NCI-H69 (cell line): ENCODE measurements at regions not wholly inside any gene's neighbourhood (a gene's known extent, or its start where the extent isn't known, plus 50 kb on each side); places are given as distances from the start of the nearest gene placed in this dataset.
"Not testable (repeated sequence)": the region's sequence is repeated elsewhere in the genome, so short reads cannot be mapped to it uniquely, and the experiment has no call there.

Experiments used
- DNase-seq: peaks from one replicate; lab custom pipeline; 2025; lab: John Stamatoyannopoulos, UW

GRCh38 chr12:73009138-73009834 is 737.1 kb downstream of the TRHDE start:
- DNase-seq: not testable (repeated sequence)

DNA sequence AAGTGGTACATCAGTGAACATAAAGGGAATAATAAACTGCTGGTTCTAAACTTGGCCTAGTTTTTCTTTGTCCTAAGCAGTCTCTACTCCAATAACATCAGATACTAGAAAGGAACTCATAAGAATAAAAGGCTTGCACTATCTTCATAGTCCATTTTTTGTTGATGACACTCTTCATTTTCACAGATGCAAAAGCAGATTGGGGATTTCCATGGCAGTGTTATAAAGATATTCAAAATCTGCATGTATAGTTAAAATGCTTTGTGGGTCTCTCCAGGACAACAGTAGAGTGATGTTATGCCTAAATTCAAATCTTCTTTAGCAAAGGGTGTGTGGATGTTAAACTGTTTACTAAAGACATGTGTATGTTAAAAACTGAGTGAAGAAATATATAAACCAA is 745.8 kb downstream of the TRHDE start:
- DNase-seq: no peak

DNA sequence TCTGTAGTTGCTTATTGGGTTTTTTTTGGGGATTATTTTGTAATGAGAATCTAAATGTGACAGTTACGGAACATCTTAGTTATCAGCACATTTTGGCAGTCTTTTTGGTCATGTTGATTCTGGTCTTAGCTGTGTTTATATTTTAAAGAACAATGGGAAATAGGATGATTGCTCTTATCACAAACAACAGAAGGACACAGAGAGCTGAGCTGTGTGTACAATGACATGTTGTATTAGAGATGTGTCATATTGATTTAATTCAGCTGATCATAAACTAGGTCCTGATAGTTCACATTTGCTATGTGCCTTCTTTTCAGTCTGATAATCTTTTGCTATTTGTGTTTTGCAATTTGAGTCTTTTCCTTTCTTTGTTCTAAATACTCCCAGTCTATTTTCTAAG is 781.7 kb downstream of the TRHDE start:
- DNase-seq: no peak

GRCh38 chr12:73057428-73057827 is 785.3 kb downstream of the TRHDE start:
- DNase-seq: no peak

GRCh38 chr12:73065913-73066312 is 793.7 kb downstream of the TRHDE start:
- no peak for DNase-seq

DNA sequence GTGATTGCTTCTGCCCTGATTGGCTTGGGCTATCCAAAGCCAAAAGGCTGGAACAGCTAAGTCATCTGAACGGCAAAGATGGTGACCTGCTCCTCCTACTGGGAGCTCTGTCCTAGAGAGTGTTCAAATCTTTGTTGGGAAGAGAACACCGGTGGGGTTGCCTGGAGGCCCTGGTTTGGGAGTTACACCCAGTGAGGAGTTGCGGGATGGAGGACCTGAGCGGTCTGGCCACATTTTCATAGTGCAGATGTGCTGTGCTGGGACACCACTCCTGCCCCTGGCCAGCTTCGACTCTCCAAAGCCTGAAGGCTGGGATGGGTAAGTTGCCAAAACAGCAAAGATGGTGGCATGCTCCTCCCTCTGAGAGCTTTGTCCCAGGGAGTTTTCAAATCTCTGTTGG is 795.4 kb downstream of the TRHDE start:
- no peak for DNase-seq

GRCh38 chr12:73072214-73072613 is 800.0 kb downstream of the TRHDE start:
- DNase-seq: no peak

- DNase-seq: no peak
These were observed 804.6 kb downstream of the TRHDE start for GRCh38 chr12:73076760-73077159.

DNA sequence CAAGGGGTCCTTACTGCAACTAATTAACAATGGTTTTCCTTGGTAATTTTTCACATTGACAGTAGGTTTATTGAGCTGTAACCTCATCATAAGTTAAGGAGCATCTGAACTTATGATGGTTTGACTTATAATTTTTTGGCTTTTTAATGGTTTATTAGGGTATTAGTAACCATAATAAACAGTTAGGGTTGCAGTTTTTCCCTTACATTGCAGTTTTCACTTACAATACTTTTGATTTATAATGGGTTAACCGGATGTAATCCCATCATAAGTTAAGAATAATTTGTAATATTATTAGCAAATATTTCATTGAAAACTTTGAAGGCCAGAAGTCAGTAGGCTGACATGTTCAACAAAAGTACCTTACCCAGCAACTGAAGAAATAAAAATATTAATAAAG is 811.6 kb downstream of the TRHDE start:
- no peak for DNase-seq

DNA sequence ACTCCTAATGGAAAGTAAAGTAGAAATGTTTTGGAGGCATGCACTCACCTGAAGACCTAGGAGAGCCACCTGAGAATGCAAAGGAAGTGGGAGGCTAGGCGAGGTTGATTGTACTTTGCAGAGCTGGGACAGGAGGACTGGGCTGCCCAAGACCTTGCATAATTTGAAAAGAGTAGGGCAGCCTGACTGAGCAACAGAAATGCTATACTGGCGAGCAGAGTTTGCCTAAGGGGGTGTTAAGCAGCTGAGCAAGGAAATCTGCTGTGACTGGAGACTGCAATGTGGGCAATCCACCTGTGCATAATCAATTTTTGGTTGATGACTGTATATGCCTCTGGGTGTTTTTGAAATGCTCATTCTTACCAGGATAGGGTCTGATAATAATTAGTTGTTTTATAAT is 834.1 kb downstream of the TRHDE start:
- no peak for DNase-seq

DNA sequence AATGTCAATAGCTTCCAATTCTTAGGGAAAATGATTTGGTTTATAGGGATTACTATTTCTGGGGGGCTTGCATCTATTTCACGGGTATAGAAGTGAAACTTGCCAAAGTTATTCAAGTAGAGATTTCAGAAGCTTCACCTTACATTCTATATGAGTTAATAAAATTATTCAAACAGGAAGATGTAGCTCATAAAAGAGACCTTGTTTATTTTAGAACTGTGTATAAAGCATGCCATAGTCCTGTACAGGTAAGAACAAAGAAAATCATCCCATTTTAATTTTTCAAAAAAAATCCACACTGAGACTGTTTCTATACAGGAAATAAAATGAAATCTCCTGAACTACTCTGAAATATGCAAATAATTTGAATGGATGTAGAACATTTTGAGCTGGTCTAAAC is 834.7 kb downstream of the TRHDE start:
- DNase-seq: no peak

DNA sequence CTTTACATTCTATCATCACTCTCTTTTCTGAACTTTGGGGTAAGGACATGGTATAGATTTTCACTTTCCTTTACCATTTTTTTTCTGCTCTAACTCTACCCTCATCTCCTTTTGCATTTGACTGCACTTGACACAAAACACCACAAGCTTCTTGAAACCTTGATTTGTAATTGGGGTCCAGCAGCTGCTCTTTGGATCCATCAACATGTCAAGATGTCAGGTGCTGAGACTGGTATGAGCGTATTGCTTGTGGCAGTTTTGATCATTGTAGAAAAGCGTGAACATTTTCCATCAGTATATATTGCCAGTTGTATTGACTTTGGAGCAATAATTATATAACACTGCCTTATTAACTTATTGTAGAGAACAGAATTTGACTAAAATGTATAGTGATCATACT is 838.6 kb downstream of the TRHDE start:
- no peak for DNase-seq

- DNase-seq: no peak
These were observed 840.1 kb downstream of the TRHDE start for GRCh38 chr12:73112035-73112816.

- no peak for DNase-seq
These were observed 852.3 kb downstream of the TRHDE start for GRCh38 chr12:73124480-73124879.

GRCh38 chr12:73125148-73125547 is 853.0 kb downstream of the TRHDE start:
- DNase-seq: no peak

GRCh38 chr12:73136386-73136785 is 864.2 kb downstream of the TRHDE start:
- no peak for DNase-seq

DNA sequence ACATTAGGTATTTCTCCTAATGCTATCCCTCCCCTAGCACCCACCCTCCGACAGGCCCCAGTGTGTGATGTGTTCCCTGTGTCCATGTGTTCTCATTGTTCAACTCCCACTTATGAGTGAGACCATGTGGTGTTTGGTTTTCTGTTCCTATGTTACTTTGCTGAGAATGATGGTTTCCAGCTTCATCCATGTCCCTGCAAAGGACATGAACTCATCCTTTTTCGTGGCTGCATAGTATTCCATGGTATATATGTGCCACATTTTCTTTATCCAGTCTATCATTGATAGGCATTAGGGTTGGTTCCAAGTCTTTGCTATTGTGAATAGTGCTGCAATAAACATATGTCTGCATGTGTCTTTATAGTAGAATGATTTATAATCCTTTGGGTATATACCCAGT is 867.5 kb downstream of the TRHDE start:
- not testable (repeated sequence) for DNase-seq

GRCh38 chr12:73158341-73158740 is 886.2 kb downstream of the TRHDE start:
- DNase-seq: no peak

DNA sequence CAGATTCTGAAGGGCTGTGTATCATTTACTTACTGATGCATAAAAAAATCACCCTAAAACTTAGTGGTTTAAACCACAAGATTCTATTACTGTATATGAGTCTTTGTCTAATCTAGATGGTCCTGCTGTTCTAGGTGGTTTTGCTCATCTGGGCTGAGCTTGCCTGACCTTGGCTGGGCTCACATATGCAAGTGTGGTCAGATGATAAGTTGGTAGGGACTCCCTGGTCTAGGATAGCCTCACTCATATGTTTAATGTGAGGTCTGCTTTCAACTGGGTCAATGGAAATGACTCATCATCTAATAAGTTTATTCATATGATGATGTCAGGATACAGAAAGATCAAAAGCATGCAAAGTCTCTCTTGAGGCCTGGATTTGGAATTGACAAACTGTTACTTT is 887.8 kb downstream of the TRHDE start:
- DNase-seq: no peak

DNA sequence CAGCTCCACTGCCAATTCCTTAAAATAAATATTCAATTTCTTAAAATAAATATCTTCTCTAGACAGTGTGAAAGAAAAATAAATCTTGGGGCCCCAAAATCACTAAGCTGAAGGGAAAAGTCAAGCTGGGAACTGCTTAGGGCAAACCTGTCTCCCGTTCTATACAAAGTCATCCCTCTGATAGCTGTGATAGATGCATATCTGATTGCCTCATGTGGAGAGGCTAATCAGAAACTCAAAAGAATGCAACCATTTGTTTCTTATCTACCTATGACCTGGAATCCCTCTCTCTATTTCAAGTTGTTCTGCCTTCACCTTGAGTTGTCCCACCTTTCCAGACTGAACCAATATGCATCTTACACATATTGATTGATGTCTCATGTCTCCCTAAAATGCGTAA is 889.8 kb downstream of the TRHDE start:
- DNase-seq: no peak

DNA sequence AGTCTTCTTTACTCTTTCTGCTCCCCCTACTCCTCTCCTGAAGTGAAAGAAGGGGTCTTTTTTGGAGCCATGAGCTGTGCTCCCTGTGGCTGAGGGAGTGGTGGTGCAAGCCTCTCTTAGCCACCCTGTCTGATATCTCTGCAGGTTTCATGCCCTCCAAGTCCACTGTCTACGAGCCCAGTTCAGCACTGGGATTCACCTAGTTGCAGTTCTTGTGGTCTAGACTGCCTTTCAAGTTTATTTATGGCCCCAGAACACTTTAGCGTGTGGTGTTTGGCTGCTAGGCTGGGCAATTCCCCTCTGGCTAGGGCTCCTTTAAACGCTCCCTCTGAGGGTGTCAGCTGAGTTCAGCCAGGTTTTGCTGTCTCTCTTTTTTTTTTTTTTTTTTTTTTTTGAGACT is 908.6 kb downstream of the TRHDE start:
- DNase-seq: no peak

DNA sequence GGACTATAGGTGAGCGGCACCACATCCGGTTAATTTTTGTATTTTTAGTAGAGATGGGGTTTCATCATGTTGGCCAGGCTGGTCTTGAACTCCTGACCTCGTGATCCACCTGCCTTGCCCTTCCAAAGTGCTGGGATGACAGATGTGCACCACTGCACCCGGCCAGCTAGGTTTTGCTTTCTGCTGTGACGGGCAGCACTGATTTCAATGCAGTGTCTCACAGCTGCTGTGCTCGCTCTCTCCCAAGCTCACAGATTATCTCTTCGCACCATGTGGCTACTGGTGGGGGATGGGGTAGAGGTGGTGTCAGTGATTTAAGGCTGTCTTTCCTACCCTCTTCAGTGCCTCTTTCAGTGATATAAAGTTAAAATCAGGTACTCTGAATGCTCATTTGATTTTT is 909.1 kb downstream of the TRHDE start:
- no peak for DNase-seq

DNA sequence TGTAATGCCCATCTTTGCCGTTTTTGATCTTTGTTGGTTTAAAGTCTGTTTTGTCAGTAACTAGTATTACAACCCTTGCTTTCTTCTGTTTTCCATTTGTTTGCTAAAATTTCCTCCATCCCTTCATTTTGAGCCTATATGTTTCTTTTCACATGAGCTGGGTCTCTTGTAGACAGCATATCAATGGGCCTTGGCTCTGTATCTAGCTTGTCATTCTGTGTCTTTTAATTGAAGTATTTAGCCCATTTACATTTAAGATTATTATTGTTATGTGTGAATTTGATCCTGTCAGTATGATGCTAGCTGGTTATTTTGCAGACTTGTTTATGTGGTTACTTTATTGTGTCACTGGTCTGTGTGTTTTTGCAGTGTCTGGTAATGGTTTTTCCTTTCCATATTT is 913.2 kb downstream of the TRHDE start:
- DNase-seq: no peak

GRCh38 chr12:73186272-73186671 is 914.1 kb downstream of the TRHDE start:
- no peak for DNase-seq
